DMS 273 treated with DMSO at 0.1 percent for 48 hours (cell line): ENCODE measurements at regions not wholly inside any gene's neighbourhood (a gene's known extent, or its start where the extent isn't known, plus 50 kb on each side); places are given as distances from the start of the nearest gene placed in this dataset.
A peak's percentile ranks its signal among the peaks of the same experiment; 100 is the strongest.

ENCODE experiments used
- DNase-seq: peaks from one replicate; lab custom pipeline; 2025; lab: John Stamatoyannopoulos, UW

GRCh38 chr1:221469476-221469875, 272.4 kb downstream of the DUSP10 start:
- no peak for DNase-seq

GRCh38 chr1:221470000-221470698, 271.7 kb downstream of the DUSP10 start:
- no peak for DNase-seq

DNA sequence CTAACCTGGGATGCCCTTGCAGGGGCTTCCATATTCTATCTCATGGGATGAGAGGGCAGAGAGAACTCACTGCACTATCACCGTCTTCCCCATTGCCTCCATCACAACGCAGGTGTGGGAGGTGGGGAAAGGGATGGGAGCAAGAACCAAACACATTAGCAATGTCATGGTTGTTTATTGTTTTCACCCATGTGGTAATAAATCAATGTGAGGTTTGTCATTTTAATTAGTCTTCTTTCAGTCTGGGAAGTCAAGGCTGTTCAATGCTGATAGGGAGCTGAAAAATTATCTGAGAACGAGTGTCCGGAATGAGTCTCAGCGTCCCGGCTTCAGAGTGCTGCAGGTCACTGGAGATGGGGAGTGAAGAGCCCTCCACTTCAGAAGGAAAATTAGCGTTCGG, 268.5 kb downstream of the DUSP10 start:
- no peak for DNase-seq

GRCh38 chr1:221477252-221477651, 264.6 kb downstream of the DUSP10 start:
- no peak for DNase-seq

- peak; percentile 40 for DNase-seq
Measured at GRCh38 chr1:221478050-221478949, 263.6 kb downstream of the DUSP10 start.

DNA sequence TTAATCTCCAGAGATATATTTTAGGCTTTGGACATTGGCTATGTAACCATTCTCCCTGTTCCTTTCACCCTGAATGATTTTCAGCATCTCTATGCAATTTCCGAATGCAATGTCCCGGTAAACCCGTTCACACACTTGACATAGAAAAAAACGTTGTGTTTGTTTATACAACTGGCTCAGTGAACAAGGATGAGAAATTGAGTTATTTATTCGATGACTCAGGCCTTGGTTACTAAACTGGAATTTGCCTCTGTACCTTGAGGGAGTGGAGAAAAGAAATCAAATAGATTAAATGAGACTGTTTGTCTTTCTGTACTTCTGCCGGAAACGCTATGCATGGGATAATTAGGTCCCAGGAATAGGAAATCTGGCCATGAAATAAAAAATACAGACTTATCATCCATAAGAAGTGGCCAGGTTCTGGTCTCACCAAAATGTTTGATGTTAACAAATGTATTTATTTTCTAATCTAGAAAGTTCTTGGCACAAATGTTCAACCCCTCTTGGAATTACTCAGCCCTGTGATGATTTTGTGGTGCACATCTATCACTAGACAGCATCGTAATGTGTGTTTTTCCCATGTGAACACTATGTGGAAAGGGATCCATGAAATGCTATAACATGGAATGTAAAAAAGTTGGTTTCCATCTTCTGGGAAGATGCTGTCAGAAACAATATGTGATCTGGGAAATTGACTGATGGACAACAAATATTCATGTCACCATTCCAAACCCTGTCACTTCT, 253.9 kb downstream of the DUSP10 start:
- no peak for DNase-seq

GRCh38 chr1:221488550-221488949, 253.3 kb downstream of the DUSP10 start:
- no peak for DNase-seq

GRCh38 chr1:221494670-221495069, 247.2 kb downstream of the DUSP10 start:
- no peak for DNase-seq

GRCh38 chr1:221497046-221497445, 244.8 kb downstream of the DUSP10 start:
- DNase-seq, result no peak

GRCh38 chr1:221503268-221503667, 238.6 kb downstream of the DUSP10 start:
- no peak for DNase-seq

GRCh38 chr1:221509575-221510355, 232.1 kb downstream of the DUSP10 start:
- peak; percentile 37 for DNase-seq

DNA sequence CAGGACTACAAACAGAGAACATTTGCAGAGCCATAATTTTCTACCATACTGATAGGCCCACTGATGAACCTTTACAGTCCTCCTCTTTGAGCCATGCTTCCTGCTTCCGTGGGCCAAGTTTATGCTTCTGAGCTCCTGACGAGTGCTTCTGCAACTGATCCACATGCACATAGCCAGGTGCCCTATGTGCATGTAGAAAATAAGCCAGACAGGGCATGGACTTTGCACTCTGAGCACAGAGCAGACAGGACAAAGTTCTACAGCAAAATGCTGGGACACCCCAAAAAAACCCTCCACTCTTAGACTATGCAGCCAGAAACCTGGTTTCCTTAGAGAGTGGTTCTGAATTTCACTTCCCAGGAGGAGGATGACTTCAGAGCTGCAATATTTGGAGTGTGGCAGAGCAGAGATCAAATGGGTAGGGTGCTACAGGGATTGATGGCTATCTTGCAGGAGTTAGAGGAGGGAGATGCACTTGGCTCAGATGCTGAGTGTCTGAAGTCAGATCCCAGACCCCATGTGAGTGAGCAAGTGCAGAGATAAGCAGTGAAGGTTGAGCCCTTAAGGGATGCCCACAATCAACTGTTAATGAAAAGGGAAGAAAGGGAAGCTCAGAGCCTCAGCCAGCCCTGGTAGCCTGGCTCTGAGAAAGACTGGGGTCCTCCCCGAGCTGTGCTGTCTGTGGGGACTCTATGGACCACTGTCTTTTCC, 230.9 kb downstream of the DUSP10 start:
- DNase-seq, result no peak

- no peak for DNase-seq
Measured at GRCh38 chr1:221511797-221512196, 230.1 kb downstream of the DUSP10 start.

DNA sequence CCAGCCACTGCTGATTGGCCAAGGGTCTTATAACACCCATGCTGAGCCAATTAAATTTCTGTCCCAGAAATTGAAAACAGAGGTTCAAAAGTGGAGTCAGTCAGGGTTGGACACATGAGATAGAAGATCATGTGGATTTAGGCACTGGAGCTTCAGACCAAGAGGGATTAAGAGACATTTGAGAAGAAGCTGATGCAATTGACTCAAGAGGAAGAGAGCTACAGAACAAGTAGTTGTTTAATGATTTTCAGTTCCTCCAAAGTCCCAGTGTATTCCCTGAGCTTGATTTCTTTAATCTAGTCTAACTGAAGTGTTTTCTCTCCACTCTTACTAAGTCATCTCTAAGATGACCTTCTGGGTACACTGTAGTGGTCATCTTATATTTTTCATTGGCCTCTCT, 227.1 kb downstream of the DUSP10 start:
- no peak for DNase-seq

DNA sequence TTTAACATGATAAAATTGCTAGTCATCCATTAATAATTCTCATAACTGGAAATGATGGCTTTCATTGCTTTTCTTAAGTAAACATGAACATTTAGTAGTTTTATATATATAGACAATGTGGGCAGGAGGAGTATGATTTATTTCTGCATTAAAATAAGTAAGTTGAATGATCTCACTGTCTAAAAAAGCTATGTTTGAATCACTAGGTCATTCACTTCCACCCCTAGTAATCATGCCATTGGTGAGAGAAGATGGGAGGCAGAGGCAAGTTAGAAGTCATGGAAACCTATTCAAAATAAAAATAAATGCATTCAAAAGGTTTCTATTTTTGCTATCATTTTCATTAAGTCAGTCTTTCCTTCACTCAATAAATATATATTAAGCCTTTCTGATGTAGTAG, 226.4 kb downstream of the DUSP10 start:
- no peak for DNase-seq

DNA sequence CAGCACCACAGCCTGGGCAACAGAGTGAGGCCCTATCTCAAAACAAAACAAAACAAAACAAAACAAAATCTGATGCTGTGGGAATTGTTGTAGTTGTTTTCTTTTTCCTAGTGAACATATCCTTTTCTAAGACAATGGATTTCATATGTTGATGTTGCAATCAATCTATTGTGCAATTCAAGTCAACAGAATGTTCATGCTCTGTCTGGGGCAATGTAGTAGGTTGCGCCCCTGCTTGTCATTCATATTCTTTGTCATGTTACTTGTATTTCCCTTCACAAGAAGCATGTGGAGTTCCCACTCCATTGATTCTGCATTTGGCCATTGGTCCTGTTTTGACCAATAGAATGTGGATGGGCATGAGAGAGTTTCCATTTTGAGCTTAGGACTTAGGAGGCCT, 223.9 kb downstream of the DUSP10 start:
- no peak for DNase-seq

GRCh38 chr1:221520250-221520649, 221.6 kb downstream of the DUSP10 start:
- no peak for DNase-seq

GRCh38 chr1:221521686-221522085, 220.2 kb downstream of the DUSP10 start:
- no peak for DNase-seq

GRCh38 chr1:221522529-221522940, 219.4 kb downstream of the DUSP10 start:
- no peak for DNase-seq

- no peak for DNase-seq
Measured at GRCh38 chr1:221525749-221526148, 216.1 kb downstream of the DUSP10 start.

DNA sequence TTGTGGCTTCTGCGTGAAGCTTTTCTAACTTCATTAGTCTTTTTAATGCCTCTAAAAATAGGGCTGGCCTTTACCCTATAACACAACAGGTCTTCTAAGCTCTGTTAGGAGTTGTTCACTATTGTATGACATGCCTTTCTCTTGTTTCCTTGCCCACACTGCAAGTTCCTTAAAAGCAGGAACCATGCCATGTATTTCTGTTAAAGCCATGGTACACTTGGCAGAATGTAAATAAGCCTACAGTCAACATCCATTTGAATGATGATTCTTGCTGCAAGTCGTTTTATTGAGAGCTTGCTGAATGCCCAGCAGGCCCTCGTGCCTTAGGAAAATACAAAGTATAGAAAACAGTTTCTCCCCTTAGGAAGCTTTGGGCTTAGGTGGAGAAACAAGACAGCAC, 214.6 kb downstream of the DUSP10 start:
- no peak for DNase-seq
